SK-N-SH treated with all-trans-retinoic acid at 6 μM for 48 hours (cell line): ENCODE measurements at regions not wholly inside any gene's neighbourhood (a gene's known extent, or its start where the extent isn't known, plus 50 kb on each side); places are given as distances from the start of the nearest gene placed in this dataset.

Experiments
- ATAC-seq: fragments of 200-7000 bp; cut with Tn5 transposase; 3 replicates; pipeline ENCODE4 v1.9.1; 2020; ENCODE audit warnings: mild to moderate bottlenecking, moderate library complexity
- ARNTL ChIP-seq: fragments of 450-650 bp; formaldehyde crosslinking; IDR thresholded peaks from 2 replicates; pipeline ENCODE4 v1.5.0; 2020; ENCODE audit warnings: low read depth, mild to moderate bottlenecking, moderate library complexity, borderline replicate concordance
- CSDC2 ChIP-seq: fragments of 250-450 bp; sonication (Bioruptor Pico); IDR thresholded peaks from 2 replicates; pipeline ENCODE4 v1.5.0; 2020; ENCODE audit warnings: mild to moderate bottlenecking, moderate library complexity
- ISL1 ChIP-seq: fragments of 250-450 bp; sonication (Bioruptor Pico); IDR thresholded peaks from 2 replicates; pipeline ENCODE4 v2.1.2; 2022; ENCODE audit warnings: mild to moderate bottlenecking, moderate library complexity
- PPARA ChIP-seq: fragments of 250-450 bp; sonication (Bioruptor Pico); IDR thresholded peaks from 2 replicates; pipeline ENCODE4 v1.5.0; 2020; ENCODE audit warnings: mild to moderate bottlenecking, borderline replicate concordance
- SNAI2 ChIP-seq: fragments of 250-450 bp; sonication (Bioruptor Pico); IDR thresholded peaks from 2 replicates; pipeline ENCODE4 v1.5.0; 2020; ENCODE audit warnings: mild to moderate bottlenecking, moderate library complexity
- ZC3H10 ChIP-seq: fragments of 250-450 bp; sonication (Bioruptor Pico); IDR thresholded peaks from 2 replicates; pipeline ENCODE4 v1.5.1; 2021; ENCODE audit warnings: mild to moderate bottlenecking, moderate library complexity
- ZFP3 ChIP-seq: fragments of 250-450 bp; sonication (Bioruptor Pico); IDR thresholded peaks from 2 replicates; pipeline ENCODE4 v1.5.0; 2020; ENCODE audit warnings: mild to moderate bottlenecking, moderate library complexity
- ZFP30 ChIP-seq: fragments of 450-650 bp; formaldehyde crosslinking; IDR thresholded peaks from 2 replicates; pipeline ENCODE4 v1.5.0; 2022; ENCODE audit warnings: mild to moderate bottlenecking, moderate library complexity
- ZNF70 ChIP-seq: fragments of 450-650 bp; formaldehyde crosslinking; IDR thresholded peaks from 2 replicates; pipeline ENCODE4 v1.5.0; 2020; ENCODE audit warnings: mild to moderate bottlenecking, moderate library complexity
- ZNF8 ChIP-seq: fragments of 450-650 bp; formaldehyde crosslinking; IDR thresholded peaks from 2 replicates; pipeline ENCODE4 v1.5.0; 2020; ENCODE audit warnings: mild to moderate bottlenecking, moderate library complexity
- TF ChIP-seq, protein P1 (sequence below): fragments of 250-450 bp; sonication (Bioruptor Pico); IDR thresholded peaks from 2 replicates; pipeline ENCODE4 v1.5.1; 2020; ENCODE audit warnings: low read depth, mild to moderate bottlenecking, moderate library complexity
- TF ChIP-seq, protein P2 (sequence below): fragments of 250-450 bp; sonication (Bioruptor Pico); IDR thresholded peaks from 2 replicates; pipeline ENCODE4 v1.8.0; 2020; ENCODE audit warnings: mild to moderate bottlenecking, moderate library complexity, borderline replicate concordance
- TF ChIP-seq, protein P3 (sequence below): fragments of 250-450 bp; sonication (Bioruptor Pico); IDR thresholded peaks from 2 replicates; pipeline ENCODE4 v1.5.0; 2020; ENCODE audit warnings: mild to moderate bottlenecking, moderate library complexity
- TF ChIP-seq, protein P4 (sequence below): fragments of 250-450 bp; sonication (Bioruptor Pico); IDR thresholded peaks from 2 replicates; pipeline ENCODE4 v1.8.0; 2021; ENCODE audit warnings: low read depth, mild to moderate bottlenecking, moderate library complexity, borderline replicate concordance

DNA sequence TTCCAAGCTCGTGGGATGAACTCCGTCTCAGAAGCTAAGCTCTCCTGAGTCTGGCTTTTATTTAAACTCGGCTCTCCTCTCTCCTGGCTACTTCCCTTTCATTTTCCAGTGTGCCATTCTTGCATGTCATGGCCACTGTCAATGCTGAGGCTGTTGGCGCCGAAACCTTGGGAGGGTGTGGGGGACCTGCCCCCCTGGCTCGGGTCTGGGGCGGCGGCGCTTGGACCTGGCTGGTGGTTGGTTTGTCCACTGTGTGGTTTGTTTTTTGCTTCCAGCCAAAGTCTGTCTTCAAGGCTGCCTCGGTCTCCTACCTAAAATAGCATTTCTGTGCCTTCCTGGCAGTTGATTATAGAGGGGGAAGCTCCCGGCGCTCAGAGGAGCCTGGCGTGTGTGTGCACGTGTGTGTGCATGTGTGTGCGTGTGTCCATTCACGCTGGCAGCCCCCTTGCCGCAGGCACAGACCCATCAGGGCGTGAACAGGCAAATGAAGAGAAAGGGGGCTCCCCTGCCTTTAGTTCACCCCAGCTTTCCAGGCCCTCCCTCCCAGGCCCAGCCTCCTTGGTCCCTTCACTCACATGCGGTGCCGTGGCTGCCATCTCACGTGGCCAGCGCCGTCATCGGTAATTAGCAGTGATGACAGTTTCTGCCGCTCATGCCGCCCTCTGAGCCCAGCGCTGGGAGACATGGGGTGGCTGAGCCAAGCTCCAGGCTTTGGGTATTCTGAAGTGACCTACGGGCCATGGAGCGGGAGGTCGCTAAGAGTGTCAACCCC is 179.9 kb downstream of the SEC14L1 start:
- TF ChIP-seq ARNTL (CRISPR knock-in tag): no peak
- TF ChIP-seq, protein P1, sequence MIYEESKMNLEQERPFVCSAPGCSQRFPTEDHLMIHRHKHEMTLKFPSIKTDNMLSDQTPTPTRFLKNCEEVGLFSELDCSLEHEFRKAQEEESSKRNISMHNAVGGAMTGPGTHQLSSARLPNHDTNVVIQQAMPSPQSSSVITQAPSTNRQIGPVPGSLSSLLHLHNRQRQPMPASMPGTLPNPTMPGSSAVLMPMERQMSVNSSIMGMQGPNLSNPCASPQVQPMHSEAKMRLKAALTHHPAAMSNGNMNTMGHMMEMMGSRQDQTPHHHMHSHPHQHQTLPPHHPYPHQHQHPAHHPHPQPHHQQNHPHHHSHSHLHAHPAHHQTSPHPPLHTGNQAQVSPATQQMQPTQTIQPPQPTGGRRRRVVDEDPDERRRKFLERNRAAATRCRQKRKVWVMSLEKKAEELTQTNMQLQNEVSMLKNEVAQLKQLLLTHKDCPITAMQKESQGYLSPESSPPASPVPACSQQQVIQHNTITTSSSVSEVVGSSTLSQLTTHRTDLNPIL (CRISPR knock-in tag): no peak
- TF ChIP-seq, protein P2, sequence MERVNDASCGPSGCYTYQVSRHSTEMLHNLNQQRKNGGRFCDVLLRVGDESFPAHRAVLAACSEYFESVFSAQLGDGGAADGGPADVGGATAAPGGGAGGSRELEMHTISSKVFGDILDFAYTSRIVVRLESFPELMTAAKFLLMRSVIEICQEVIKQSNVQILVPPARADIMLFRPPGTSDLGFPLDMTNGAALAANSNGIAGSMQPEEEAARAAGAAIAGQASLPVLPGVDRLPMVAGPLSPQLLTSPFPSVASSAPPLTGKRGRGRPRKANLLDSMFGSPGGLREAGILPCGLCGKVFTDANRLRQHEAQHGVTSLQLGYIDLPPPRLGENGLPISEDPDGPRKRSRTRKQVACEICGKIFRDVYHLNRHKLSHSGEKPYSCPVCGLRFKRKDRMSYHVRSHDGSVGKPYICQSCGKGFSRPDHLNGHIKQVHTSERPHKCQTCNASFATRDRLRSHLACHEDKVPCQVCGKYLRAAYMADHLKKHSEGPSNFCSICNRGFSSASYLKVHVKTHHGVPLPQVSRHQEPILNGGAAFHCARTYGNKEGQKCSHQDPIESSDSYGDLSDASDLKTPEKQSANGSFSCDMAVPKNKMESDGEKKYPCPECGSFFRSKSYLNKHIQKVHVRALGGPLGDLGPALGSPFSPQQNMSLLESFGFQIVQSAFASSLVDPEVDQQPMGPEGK (CRISPR knock-in tag): no peak
- TF ChIP-seq, protein P3, sequence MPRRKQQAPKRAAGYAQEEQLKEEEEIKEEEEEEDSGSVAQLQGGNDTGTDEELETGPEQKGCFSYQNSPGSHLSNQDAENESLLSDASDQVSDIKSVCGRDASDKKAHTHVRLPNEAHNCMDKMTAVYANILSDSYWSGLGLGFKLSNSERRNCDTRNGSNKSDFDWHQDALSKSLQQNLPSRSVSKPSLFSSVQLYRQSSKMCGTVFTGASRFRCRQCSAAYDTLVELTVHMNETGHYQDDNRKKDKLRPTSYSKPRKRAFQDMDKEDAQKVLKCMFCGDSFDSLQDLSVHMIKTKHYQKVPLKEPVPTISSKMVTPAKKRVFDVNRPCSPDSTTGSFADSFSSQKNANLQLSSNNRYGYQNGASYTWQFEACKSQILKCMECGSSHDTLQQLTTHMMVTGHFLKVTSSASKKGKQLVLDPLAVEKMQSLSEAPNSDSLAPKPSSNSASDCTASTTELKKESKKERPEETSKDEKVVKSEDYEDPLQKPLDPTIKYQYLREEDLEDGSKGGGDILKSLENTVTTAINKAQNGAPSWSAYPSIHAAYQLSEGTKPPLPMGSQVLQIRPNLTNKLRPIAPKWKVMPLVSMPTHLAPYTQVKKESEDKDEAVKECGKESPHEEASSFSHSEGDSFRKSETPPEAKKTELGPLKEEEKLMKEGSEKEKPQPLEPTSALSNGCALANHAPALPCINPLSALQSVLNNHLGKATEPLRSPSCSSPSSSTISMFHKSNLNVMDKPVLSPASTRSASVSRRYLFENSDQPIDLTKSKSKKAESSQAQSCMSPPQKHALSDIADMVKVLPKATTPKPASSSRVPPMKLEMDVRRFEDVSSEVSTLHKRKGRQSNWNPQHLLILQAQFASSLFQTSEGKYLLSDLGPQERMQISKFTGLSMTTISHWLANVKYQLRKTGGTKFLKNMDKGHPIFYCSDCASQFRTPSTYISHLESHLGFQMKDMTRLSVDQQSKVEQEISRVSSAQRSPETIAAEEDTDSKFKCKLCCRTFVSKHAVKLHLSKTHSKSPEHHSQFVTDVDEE (CRISPR knock-in tag): no peak
- no peak for TF ChIP-seq ZNF70 (CRISPR knock-in tag)
- no peak for TF ChIP-seq PPARA (CRISPR knock-in tag)
- no peak for TF ChIP-seq ZFP30 (CRISPR knock-in tag)
- no peak for ATAC-seq

DNA sequence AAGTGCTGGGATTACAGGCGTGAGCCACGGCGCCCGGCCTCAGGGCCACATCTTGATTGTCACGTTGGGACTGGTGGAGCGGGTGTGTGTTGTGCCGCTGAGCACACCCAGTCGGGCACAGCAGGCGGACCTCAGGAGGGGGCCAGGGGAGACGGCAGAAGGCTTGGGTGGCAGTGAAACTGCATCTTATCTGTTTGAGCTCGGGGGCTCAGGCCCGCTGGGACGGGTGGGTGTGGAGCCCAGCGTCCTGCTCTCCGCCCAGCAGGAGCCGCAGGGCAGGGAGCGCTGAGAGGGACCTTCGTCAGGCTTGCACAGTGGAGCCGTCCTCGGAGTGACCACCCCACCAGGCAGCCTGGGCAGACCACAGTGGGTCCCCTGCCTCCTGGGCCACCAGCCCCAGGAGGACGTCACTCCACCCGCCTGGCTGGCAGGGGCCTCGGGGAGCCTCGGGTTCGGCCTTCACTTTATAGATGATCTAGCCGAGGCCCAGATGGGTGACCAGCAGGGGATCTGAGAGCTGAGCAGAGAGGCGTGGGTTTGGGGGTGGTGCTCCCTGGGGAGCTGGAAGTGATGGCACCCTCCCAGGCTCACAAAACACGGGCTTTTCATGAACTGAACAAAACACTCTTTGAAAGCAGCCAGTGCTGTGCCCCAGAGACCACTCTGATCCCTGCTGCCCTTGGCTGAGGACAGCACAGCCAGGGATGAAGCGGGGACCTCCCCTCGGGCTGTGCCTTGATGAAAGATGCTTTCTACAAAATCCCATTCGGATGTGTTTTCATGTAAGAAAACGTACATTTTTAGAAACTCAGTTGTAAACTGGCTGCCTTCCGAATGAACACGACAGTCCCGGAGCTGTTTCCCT is 181.1 kb downstream of the SEC14L1 start:
- ATAC-seq: no peak
- TF ChIP-seq, protein P3 (CRISPR knock-in tag): no peak
- TF ChIP-seq ISL1 (no peak), SNAI2 (CRISPR knock-in tag) (no peak), ZNF8 (CRISPR knock-in tag) (no peak)
- TF ChIP-seq, protein P4, sequence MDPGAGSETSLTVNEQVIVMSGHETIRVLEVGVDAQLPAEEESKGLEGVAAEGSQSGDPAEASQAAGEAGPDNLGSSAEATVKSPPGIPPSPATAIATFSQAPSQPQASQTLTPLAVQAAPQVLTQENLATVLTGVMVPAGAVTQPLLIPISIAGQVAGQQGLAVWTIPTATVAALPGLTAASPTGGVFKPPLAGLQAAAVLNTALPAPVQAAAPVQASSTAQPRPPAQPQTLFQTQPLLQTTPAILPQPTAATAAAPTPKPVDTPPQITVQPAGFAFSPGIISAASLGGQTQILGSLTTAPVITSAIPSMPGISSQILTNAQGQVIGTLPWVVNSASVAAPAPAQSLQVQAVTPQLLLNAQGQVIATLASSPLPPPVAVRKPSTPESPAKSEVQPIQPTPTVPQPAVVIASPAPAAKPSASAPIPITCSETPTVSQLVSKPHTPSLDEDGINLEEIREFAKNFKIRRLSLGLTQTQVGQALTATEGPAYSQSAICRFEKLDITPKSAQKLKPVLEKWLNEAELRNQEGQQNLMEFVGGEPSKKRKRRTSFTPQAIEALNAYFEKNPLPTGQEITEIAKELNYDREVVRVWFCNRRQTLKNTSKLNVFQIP (CRISPR knock-in tag): no peak

DNA sequence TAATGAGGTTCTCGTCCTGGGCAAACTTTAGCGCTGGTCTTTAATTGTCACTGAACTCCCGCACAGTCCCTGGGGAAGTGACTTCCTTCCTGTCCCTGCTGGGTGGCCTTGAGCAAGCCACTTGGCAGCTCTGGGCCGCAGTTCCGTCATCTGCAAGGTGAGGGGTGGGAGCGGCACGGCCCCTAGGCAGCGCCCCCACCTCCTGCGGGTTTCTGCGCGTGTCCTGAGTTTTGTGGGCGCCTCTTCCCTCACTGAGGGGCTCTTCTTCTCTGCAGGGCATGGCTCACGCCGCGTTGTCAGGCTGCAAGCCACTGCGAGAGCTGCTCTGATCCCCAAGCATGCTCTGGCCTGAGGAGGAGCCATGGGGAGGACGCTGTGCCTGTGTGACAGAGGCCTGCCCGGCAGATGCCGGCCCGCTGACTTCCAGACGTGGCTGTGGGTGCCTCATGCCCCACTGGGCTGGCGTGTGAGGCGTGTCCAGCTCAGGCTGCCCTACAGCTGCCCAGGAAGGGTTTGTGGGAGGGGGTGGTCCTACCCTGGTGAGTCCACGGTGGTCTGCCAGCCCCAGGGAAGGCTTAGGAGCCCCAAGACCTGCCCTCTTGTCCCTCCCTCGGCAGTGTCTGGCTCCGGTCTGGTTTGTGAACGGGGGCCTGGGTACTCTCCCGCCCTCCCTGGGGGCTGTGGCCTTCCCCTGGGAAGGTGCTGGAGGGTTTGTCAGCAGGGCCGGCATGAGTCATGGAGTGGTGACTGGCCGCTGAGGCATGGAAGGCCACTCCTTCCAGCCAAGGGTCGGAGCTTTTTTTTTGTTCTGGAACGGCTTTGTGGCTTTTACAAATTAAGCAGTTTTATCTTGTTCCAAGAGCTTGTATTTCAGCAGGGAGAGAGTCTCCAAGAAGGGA is 182.0 kb downstream of the SEC14L1 start:
- TF ChIP-seq, protein P3 (CRISPR knock-in tag): no peak
- peak; percentile 82 for TF ChIP-seq SNAI2 (CRISPR knock-in tag)
- TF ChIP-seq, protein P1 (CRISPR knock-in tag): no peak
- no peak for TF ChIP-seq ZFP30 (CRISPR knock-in tag)
- TF ChIP-seq, protein P2 (CRISPR knock-in tag): peak; percentile 96; the same call in 1 of the 2 replicates
- peak; percentile 73 for TF ChIP-seq ZFP3 (CRISPR knock-in tag)
- peak; percentile 69; the same call in 1 of the 2 replicates for TF ChIP-seq ZC3H10 (CRISPR knock-in tag)
- TF ChIP-seq PPARA (CRISPR knock-in tag): no peak
- TF ChIP-seq CSDC2: peak; percentile 74; the same call in 1 of the 2 replicates

More for the DNA sequence above, 182.0 kb downstream of the SEC14L1 start:
- ATAC-seq: peak; percentile 87
